B cell (primary cell): ENCODE measurements at regions not wholly inside any gene's neighbourhood (a gene's known extent, or its start where the extent isn't known, plus 50 kb on each side); places are given as distances from the start of the nearest gene placed in this dataset.

Experiments
- ATAC-seq: fragments of 200-7000 bp; cut with Tn5 transposase; one replicate; pipeline ENCODE4 v1.10.0; 2021; ENCODE audit warnings: low read depth, mild to moderate bottlenecking, moderate number of reproducible peaks, moderate library complexity
- CTCF ChIA-PET: fragments of 350-600 bp; sonication (Branson Sonifier 250); formaldehyde crosslinking; loops from one replicate; lab custom pipeline; 2021; ENCODE audit warnings: antibody characterized with exemption, inconsistent platforms; lab: Charles Lee
- POLR2A ChIA-PET: fragments of 350-600 bp; sonication (Branson Sonifier 250); formaldehyde crosslinking; loops from one replicate; lab custom pipeline; 2021; ENCODE audit warnings: antibody characterized with exemption; lab: Charles Lee
- DNase-seq: peaks from one replicate; pipeline ENCODE4 v3.0.0; 2013
- H2AFZ ChIP-seq: 2 replicates; pipeline ENCODE4 v1.6.1; 2012; ENCODE audit warnings: mild to moderate bottlenecking, low read depth, low read length; ENCODE audit not compliant: insufficient read depth, poor library complexity, severe bottlenecking
- H3K27ac ChIP-seq, 2 donors: 1 replicate in 1 of 2; 2 replicates in 1 of 2; pipeline ENCODE4 v1.5.1; 2012 to 2013; ENCODE audit warnings: low read length in 2 of 2, mild to moderate bottlenecking in 2 of 2, moderate library complexity in 1 of 2
- H3K27me3 ChIP-seq, 4 experiments: fragments of 200-600 bp in 1 of 4; sonication (generic) in 1 of 4; replicated peaks in 1 of 4; 1 replicate in 2 of 4; 2 replicates in 2 of 4; pipeline versions ENCODE4 v1.6.1 to v1.7.0; 2013 to 2016; ENCODE audit warnings: low read length in 3 of 4, mild to moderate bottlenecking in 2 of 4, mixed read lengths in 1 of 4, moderate library complexity in 1 of 4; ENCODE audit not compliant: insufficient read depth in 4 of 4, control insufficient read depth in 3 of 4; ENCODE audit errors: control extremely low read depth in 1 of 4
- H3K36me3 ChIP-seq, 2 experiments: replicated peaks in 1 of 2; 1 replicate in 1 of 2; 2 replicates in 1 of 2; pipeline versions ENCODE4 v1.6.1 to v1.7.1; 2013; ENCODE audit warnings: low read length in 1 of 2; ENCODE audit not compliant: insufficient read depth in 2 of 2, control insufficient read depth in 1 of 2; ENCODE audit errors: control extremely low read depth in 1 of 2, extremely low read depth in 1 of 2
- H3K4me1 ChIP-seq, 2 donors: fragments of 200-600 bp in 1 of 2; sonication (generic) in 1 of 2; 1 replicate in 1 of 2; 2 replicates in 1 of 2; pipeline versions ENCODE4 v1.5.1 to v1.6.1; 2013 to 2017; ENCODE audit warnings: low read length in 2 of 2; ENCODE audit not compliant: control insufficient read depth in 2 of 2, insufficient read depth in 2 of 2
- H3K4me2 ChIP-seq: replicated peaks from 2 replicates; pipeline ENCODE3; 2012; ENCODE audit warnings: mild to moderate bottlenecking, low read depth, low read length; ENCODE audit not compliant: poor library complexity, severe bottlenecking
- H3K4me3 ChIP-seq, 5 experiments: fragments of 200-600 bp in 1 of 5; sonication (generic) in 1 of 5; 1 replicate in 3 of 5; 2 replicates in 2 of 5; pipeline versions ENCODE4 v1.5.1 to v1.7.0; 2011 to 2016; ENCODE audit warnings: low read length in 4 of 5, mild to moderate bottlenecking in 4 of 5, low read depth in 2 of 5, control low read depth in 1 of 5, moderate library complexity in 1 of 5; ENCODE audit not compliant: insufficient read depth in 1 of 5; ENCODE audit errors: control extremely low read depth in 1 of 5, extremely low read depth in 1 of 5
- H3K79me2 ChIP-seq: fragments of 200-600 bp; sonication (generic); one replicate; pipeline ENCODE4 v1.6.0; 2016; ENCODE audit warnings: low read length; ENCODE audit not compliant: control insufficient read depth, insufficient read depth
- H3K9ac ChIP-seq: fragments of 200-600 bp; sonication (generic); 2 replicates; pipeline ENCODE4 v1.6.1; 2017; ENCODE audit warnings: mild to moderate bottlenecking, low read length, moderate library complexity
- H3K9me3 ChIP-seq, 3 donors: one replicate each; pipeline versions ENCODE4 v1.6.1 to v1.7.1; 2013; ENCODE audit warnings: low read length in 2 of 3; ENCODE audit not compliant: control insufficient read depth in 2 of 3, insufficient read depth in 1 of 3; ENCODE audit errors: control extremely low read depth in 1 of 3
- H4K20me1 ChIP-seq: 2 replicates; pipeline ENCODE4 v1.6.0; 2012; ENCODE audit warnings: mild to moderate bottlenecking, low read length; ENCODE audit not compliant: insufficient read depth, control insufficient read depth, poor library complexity, severe bottlenecking
- H3K27ac Mint-ChIP-seq: one replicate; pipeline ENCODE4 v1.8.0; 2021; ENCODE audit warnings: mixed read lengths
- H3K27me3 Mint-ChIP-seq: one replicate; pipeline ENCODE4 v1.8.0; 2021; ENCODE audit warnings: mixed read lengths
- H3K4me1 Mint-ChIP-seq: one replicate; pipeline ENCODE4 v1.8.0; 2021; ENCODE audit warnings: mixed read lengths
- H3K4me3 Mint-ChIP-seq: one replicate; pipeline ENCODE4 v1.8.0; 2021; ENCODE audit warnings: mixed read lengths
- H3K9me3 Mint-ChIP-seq: one replicate; pipeline ENCODE4 v1.8.0; 2022; ENCODE audit warnings: mixed read lengths; ENCODE audit not compliant: insufficient read depth
- CTCF ChIP-seq: fragments of 200-600 bp; IDR thresholded peaks from one replicate; pipeline ENCODE4 v1.8.0; 2022; ENCODE audit warnings: antibody characterized with exemption, mild to moderate bottlenecking
- EZH2 ChIP-seq: IDR thresholded peaks from 2 replicates; pipeline ENCODE4 v1.6.1; 2012; ENCODE audit warnings: borderline replicate concordance, low read depth, mild to moderate bottlenecking, moderate library complexity, low read length; ENCODE audit not compliant: insufficient read depth, poor library complexity, severe bottlenecking
- WGBS: methylation state at CpG from one replicate; pipeline ENCODE4 v1.1.5; 2013; ENCODE audit warnings: missing lambda C conversion rate; ENCODE audit not compliant: insufficient coverage; 5-methylcytosine and 5-hydroxymethylcytosine counted together
- intact Hi-C: fragments of 100-400 bp; cut with micrococcal nuclease; formaldehyde crosslinking; loops from one replicate; pipeline ENCODE4 v1.10.0; 2022

DNA sequence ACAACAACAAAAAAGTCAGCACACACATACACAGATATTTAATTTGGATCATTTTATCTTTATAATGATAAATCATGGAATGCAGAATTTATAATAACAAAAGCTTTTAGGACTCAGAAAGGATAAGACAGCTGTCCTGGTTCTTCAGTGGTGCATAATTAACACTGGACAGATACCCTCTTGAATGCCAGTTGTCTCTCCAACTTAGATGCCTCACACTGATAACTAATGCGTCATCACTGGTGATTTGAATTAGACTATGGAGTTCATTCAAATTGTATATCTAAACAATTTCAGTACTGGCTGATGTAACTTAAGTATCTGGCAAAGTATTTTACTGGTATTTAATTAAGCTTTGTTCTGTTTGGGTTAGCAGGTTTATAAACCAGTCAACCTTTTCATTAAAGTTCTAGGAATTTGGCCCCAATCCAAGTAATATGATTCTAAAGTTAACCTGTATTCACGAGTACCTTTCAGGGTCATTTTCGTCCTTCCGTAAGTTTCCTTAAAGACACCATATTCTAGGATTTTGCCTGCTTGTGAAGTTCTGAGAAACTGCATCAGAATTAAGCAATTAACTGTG lies 1199.5 kb upstream of the TMPRSS15 start:
- H3K9ac ChIP-seq, result no peak overlapping the region
- no CpG with 5 or more reads among the region's 4 CpGs for WGBS
- H3K4me3 Mint-ChIP-seq, result no peak overlapping the region
- H2AFZ ChIP-seq, result no peak overlapping the region
- H3K27me3 Mint-ChIP-seq, result no peaks in the 10 kb centered on the region
- no peaks in the 10 kb centered on the region for H4K20me1 ChIP-seq
- no peaks in the 10 kb centered on the region for H3K4me1 ChIP-seq
- no peaks in the 10 kb centered on the region for H3K36me3 ChIP-seq
- intact Hi-C loops, result no loop called here
- no peaks in the 10 kb centered on the region for H3K79me2 ChIP-seq
- H3K9me3 Mint-ChIP-seq, result no peaks in the 10 kb centered on the region
- no peaks in the 10 kb centered on the region for H3K4me1 Mint-ChIP-seq
- no peaks in the 10 kb centered on the region for H3K27me3 ChIP-seq
- H3K27ac ChIP-seq, result no peak overlapping the region
- ATAC-seq, result no peak
- ChIA-PET POLR2A (no interaction called here), CTCF (no interaction called here)
- H3K9me3 ChIP-seq, result no peaks in the 10 kb centered on the region
- no peak overlapping the region for H3K4me2 ChIP-seq
- no peak overlapping the region for H3K27ac Mint-ChIP-seq
- TF ChIP-seq EZH2 (no peak), CTCF (no peak)
- no peak for DNase-seq
- H3K4me3 ChIP-seq, result no peak overlapping the region

GRCh38 chr21:19608101-19608621 lies 1204.6 kb upstream of the TMPRSS15 start:
- no peak overlapping the region for H3K4me2 ChIP-seq
- POLR2A ChIA-PET, result no interaction called here

More at GRCh38 chr21:19608101-19608621, 1204.6 kb upstream of the TMPRSS15 start:
- no peak for TF ChIP-seq CTCF
- no peak for TF ChIP-seq EZH2
- no peaks in the 10 kb centered on the region for H3K79me2 ChIP-seq
- H3K9me3 ChIP-seq, result no peaks in the 10 kb centered on the region
- Mint-ChIP-seq H3K27ac (no peak overlapping the region), H3K4me1 (no peaks in the 10 kb centered on the region), H3K4me3 (no peak overlapping the region), H3K27me3 (no peaks in the 10 kb centered on the region), H3K9me3 (peaks cover 3% of the 10 kb centered on the region)
- H4K20me1 ChIP-seq, result no peaks in the 10 kb centered on the region
- no peaks in the 10 kb centered on the region for H3K4me1 ChIP-seq
- no peak overlapping the region for H3K4me3 ChIP-seq
- WGBS, result 80% methylated on average over 1 of the region's 4 CpGs
- intact Hi-C loops, result no loop called here
- DNase-seq (no peak), ATAC-seq (no peak)
- CTCF ChIA-PET, result no interaction called here
- no peaks in the 10 kb centered on the region for H3K36me3 ChIP-seq
- H3K27me3 ChIP-seq, result no peaks in the 10 kb centered on the region
- no peak overlapping the region for H3K27ac ChIP-seq
- H2AFZ ChIP-seq, result no peak overlapping the region
- H3K9ac ChIP-seq, result no peak overlapping the region
